ENCODE measurements at regions not wholly inside any gene's neighbourhood (a gene's known extent, or its start where the extent isn't known, plus 50 kb on each side); places are given as distances from the start of the nearest gene placed in this dataset.

DNA sequence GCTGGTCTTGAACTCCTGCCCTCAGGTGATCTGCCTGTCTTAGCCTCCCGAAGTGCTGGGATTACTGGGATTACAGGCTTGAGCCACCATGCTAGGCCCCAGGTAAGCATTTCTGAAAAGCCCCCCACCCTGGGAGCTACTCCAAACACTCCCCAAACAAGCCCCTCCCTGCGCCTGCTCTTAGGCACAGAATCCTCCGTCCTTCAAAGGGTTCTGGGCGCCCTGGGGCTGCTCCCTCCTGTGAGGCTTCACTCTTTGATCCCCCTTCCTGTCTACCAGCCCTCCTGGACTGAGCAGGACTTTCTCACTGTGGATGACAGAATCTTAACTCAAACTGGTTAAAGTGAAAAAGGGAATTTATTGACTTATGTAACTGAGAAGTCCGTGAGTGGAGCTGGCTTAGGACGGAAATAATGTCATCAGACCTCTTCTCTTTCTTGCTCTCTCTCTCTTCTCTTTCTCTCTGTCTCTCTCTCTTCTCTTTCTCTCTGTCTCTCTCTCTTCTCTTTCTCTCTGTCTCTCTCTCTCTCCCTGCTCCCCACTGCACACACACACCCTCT, 66.9 kb upstream of the CLMN start:
- DNase-seq (ENCODE audit: low read depth, low spot score) = no peak

DNA sequence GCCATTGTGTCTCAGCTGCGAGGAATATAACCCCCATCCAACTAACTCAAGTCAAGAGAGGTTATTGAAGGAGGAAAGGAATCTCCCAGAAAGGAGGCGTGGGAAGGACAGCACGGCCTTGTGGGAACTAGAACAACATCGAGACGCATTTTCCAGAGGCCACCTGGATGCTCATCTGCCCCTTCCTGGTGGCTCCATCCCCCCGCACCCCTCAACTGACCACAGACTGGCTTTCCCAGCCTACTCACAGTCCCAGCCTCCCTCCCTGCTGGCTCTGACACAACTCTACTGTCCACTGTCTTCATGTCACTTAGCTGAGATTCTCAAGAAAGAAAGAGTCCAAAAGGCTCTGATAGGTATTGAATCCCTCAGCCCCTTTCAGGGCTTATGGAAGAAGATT, 66.0 kb upstream of the CLMN start:
- no peak for DNase-seq (ENCODE audit: low read depth, low spot score)

- DNase-seq (ENCODE audit: low read depth, low spot score) = no peak
These were observed 63.0 kb upstream of the CLMN start for GRCh38 chr14:95382747-95383146.

GRCh38 chr14:95381726-95382125, 62.0 kb upstream of the CLMN start:
- DNase-seq (ENCODE audit: low read depth, low spot score) = no peak

- no peak for DNase-seq (ENCODE audit: low read depth, low spot score)
These were observed 60.8 kb upstream of the CLMN start for GRCh38 chr14:95380350-95381042.

GRCh38 chr14:95379634-95380033, 59.9 kb upstream of the CLMN start:
- no peak for DNase-seq (ENCODE audit: low read depth, low spot score)

DNA sequence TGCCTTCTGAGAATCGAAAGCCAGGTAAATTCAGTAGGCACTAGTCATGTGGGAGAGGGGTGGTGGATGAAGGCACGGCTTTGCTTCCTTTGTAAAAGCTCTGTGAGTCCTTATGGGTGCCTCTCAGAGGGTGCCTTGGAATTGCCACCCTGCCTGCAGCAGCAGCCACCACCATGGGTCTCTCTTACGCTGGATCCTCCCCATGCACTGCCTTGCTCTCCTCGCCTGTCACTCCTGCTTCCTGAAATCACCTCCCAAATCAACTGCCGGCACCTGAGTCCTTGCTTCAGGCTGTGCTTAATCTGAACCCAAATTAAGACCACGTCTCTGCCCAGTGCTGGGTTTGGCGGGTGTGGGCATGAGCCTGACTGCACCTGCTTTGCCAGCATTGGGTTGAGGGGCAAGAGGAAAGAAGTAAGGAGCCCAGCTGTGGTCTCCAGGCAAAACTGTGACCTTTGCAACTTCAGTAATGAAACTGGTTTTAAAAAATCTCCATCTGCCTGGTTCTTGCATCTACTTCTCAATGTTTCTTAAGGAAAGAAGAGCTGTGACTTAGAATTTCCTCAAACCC, 55.9 kb upstream of the CLMN start:
- DNase-seq (ENCODE audit: low read depth, low spot score) = no peak

DNA sequence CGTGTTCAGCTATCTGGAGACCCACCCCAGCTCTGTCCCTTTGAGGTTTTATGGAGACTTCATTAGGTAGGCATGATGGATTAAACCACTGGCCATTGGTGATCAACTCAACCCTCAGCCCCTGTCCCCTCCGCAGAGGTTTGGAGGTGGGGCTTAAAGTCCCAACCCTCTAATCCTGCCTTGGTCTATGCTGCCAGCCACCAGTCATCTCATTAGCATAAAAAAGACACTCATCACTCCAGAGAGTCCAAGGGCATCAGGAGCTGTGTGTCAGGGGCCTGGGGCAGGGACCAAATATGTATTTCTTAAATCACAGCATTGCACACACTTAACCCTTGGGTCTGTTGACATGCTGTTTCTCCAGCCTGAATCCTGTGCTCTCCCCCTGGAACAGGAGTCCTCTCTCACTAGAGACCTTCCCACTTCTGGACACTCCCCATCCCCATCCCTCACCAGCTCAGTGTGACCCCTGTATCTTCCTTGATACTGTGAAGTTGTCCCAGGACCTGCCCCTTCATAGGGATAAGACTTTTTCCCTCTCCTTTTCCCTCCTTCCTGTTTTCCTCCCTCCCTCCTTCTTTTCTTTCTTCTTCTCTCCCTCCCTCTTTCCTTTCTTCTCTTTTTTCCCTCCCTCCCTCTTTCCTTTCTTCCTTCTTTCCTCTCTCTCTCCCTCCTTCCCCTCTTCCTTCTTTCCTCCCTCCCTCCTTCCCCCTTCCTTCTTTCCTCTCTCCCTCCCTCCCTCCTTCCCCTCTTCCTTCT, 54.7 kb upstream of the CLMN start:
- DNase-seq (ENCODE audit: low read depth, low spot score) = no peak

DNA sequence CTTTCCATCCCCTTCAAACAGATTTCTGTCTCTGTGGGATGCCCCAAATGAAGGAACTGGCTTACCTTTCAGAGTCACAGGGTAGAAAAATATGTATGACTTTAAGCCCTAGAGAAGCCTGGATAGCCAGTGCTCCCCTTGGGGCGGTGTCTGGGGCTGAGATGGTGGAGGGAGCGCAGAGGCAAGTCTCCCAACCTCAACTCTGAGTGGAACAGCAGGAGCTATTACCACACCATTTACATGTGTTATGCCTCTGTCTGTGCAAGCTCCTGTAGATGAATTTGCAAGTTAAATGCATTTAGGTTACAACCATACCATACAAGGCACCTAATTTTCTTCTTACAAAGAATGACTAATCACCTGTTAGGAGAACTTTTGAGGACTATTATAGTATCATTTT, 50.4 kb upstream of the CLMN start:
- no peak for DNase-seq (ENCODE audit: low read depth, low spot score)
